T-helper 1 cell treated with Interleukin-12 subunit alpha and Interleukin-12 subunit beta and Interleukin-4 antibody, amounts not matched to agents 30 ng/mL and 1 ng/mL, for 36 hours (primary cell): ENCODE measurements at regions not wholly inside any gene's neighbourhood (a gene's known extent, or its start where the extent isn't known, plus 50 kb on each side); places are given as distances from the start of the nearest gene placed in this dataset.
"Not testable (repeated sequence)": the region's sequence is repeated elsewhere in the genome, so short reads cannot be mapped to it uniquely, and the experiment has no call there.

Source experiments
- intact Hi-C: fragments of 100-400 bp; cut with micrococcal nuclease; formaldehyde crosslinking; loops from one replicate; pipeline ENCODE4 v1.15.1; 2024

DNA sequence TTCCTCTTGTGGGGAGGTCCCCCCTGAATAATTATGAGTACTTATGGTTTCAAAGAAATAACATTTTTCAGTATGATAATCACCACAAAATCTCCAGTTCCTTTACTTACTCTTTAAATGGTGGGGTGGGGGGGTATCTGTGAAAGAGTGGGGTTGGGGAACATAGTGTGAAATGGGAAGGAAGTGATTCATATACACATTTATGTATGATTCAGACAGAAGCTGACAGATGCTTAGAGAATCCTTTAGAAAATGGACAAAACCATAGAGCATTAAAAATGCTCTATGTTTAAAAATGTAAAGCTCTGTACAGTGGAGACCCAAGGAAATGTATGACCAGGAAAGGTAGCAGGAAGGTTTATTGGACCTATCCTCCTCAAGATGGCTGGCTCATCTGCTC lies 267.5 kb upstream of the GRIA1 start:
- intact Hi-C loops: no loop called here

DNA sequence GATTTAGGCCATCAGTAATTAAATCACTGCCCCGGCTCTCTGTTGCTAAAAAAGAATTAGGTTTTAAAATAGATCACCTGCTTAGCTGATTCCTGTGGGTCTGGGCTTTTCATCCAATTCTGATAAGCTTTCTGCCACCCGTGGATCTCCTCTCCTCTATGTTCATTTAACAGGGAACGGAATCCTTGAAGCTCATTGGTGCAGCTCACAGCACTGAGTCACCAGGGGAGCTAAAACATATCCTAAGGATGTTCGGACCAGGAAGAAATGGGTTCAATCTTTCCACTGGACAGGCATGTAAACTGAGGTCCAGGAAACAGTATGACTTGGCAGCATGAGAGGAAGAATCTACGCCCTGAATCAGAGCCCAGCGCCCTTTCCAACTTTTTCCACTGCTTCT lies 267.1 kb upstream of the GRIA1 start:
- intact Hi-C loops: no loop called here

- intact Hi-C loops: no loop called here
Measured at GRCh38 chr5:153224651-153225050, 265.8 kb upstream of the GRIA1 start.

DNA sequence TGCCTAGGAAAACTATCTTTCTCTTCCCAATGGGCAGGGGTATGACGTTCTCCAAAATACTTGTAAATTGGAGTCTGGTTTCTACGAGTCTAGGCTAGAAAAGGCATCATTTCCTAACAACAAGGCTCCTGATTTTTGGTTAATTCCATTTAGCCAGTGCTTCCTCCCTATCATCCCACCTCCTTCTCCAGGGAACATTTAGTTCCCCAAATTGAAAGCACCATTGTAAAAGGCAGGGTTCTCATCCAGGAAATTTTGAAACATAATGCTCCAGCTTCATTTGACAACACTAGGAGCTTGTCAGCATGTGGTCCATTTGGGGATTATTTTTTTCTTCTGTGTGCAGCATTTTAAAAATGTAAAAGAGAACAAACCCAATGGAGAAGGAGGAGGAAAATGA lies 256.5 kb upstream of the GRIA1 start:
- intact Hi-C loops: no loop called here

DNA sequence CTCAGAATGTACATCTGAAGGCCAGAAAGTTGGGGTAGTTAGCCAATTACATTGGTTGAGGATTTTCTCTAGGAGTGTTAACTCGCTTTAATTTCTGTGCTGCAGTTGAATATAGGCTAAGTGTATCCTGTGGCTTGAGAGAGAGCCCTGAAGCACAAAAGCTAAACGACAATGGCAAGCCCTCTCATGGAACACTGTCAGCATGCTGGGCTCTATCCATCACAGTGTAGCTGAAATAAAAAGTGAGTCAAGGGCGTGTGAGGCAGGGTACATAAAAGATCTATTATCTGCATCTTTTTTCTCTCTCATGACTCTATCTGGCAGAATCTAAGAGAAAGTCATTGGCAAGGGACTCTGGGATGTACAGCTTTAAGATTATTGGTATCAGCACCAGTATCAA lies 254.2 kb upstream of the GRIA1 start:
- intact Hi-C loops: no loop called here

- intact Hi-C loops: no loop called here
Measured at GRCh38 chr5:153237671-153238332, 252.7 kb upstream of the GRIA1 start.

GRCh38 chr5:153257381-153257780 lies 233.1 kb upstream of the GRIA1 start:
- intact Hi-C loops: no loop called here

- intact Hi-C loops: no loop called here
Measured at GRCh38 chr5:153258469-153258868, 232.0 kb upstream of the GRIA1 start.

GRCh38 chr5:153267506-153267905 lies 223.0 kb upstream of the GRIA1 start:
- intact Hi-C loops: no loop called here

DNA sequence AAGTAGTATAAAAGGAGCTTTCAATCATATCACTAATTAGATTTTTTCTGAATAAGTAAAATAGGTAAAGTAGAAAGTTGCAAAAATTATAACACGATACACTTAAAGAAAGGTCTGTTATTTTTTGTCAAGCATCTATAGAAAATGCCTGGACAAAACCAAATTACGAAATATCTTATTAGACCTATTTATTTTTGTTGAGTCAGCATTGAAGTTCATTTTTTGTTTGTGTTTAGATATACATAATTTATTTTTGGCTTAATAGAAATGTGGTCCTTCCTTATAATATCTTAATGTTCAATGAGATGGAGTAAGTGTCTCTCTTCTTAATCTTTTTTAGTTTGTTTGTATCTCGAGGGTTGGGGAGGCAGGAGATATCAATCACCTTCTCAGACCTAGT lies 214.8 kb upstream of the GRIA1 start:
- intact Hi-C loops: no loop called here

- intact Hi-C loops: no loop called here
Measured at GRCh38 chr5:153276151-153276550, 214.3 kb upstream of the GRIA1 start.

DNA sequence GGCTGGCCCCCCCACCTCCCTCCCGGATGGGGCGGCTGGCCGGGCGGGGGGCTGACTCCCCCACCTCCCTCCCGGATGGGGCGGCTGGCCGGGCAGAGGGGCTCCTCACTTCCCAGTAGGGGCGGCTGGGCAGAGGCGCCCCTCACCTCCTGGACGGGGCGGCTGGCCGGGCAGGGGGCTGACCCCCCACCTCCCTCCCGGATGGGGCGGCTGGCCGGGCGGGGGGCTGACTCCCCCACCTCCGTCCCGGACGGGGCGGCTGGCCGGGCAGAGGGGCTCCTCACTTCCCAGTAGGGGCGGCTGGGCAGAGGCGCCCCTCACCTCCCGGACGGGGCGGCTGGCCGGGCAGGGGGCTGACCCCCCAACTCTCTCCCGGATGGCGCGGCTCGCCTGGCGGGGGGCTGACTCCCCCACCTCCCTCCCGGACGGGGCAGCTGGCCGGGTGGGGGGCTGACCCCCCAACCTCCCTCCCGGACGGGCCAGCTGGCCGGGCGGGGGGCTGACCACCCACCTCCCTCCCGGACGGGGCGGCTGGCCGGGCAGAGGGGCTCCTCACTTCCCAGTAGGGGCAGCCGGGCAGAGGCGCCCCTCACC lies 194.1 kb upstream of the GRIA1 start:
- intact Hi-C loops: not testable (repeated sequence)

- intact Hi-C loops: no loop called here
Measured at GRCh38 chr5:153299891-153300290, 190.6 kb upstream of the GRIA1 start.

- intact Hi-C loops: no loop called here
Measured at GRCh38 chr5:153308282-153308681, 182.2 kb upstream of the GRIA1 start.

DNA sequence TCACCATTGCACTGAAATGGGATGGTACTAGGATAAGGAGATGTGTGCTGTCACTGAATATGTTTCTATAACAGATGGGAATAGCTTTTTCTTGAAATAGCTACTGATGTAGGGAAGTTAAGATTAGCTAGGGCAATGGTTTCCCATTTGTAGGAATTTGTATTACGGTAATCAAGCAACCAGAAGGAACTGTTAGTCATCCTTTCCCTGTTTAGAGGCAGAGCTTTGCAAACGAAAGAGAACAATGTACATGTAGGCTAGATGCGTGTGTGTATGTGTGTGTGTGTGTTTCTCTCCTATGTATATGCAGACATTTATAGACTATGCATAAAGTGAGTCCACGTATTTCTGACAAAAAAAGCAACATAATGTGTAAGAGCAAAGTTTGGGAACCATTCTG lies 171.9 kb upstream of the GRIA1 start:
- intact Hi-C loops: no loop called here

DNA sequence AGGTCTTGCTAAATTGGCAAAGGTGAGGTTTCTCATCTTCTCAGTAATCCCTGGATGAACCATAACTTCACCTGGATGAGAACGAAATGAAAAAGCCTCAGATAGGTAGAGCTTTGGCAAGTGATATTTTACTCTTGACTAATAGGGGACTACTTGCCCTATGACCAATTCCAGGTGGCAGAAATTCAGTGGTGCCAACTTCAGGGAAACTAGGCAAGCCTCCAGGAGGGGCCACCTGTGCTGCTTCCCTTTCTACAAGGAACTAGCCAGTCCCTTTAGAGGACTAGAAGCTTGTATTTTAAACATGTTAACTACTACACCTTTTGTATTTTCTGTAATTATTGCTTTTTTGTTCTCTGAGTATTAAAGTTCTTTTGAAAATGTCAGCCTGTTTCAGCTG lies 169.0 kb upstream of the GRIA1 start:
- intact Hi-C loops: no loop called here

- intact Hi-C loops: no loop called here
Measured at GRCh38 chr5:153340139-153340538, 150.3 kb upstream of the GRIA1 start.

DNA sequence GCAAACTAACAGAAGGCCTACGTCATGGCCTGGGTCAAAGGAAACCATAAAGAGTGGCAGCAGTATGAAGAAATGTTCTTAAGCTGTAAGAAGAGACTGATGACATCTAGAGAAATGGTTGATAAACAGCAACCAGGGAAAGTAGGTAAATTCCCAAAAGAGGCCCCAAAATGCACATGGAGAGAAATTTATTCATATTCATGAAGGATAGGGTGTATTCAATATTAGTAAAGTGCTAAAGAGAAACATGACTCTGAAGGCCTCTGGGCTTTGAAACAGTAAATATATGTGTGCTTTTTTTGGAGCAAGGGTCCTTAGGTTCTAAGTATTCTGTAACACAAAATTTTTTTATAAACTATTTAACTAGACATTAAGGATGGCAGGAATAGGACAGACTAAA lies 149.7 kb upstream of the GRIA1 start:
- intact Hi-C loops: no loop called here

DNA sequence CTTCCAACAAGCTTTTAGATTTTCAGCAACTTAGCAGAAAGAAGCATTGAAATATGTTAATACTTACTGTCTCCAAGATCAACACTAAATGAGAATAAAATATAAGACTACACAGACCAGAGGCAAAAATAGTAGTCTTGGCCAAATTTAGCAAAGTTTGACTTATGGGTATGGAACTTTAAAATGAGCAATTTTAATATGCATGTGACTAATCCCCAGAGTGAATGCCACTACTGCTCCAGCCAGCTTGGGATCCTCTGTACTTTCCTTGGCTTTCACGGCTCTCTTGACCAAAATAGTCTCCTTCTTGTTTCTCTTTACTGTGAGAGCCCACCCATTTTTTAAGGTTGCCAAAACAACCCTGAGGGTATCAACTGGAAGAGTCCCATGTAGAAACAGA lies 148.0 kb upstream of the GRIA1 start:
- intact Hi-C loops: no loop called here

- intact Hi-C loops: no loop called here
Measured at GRCh38 chr5:153347611-153348010, 142.9 kb upstream of the GRIA1 start.

GRCh38 chr5:153350175-153350883 lies 140.1 kb upstream of the GRIA1 start:
- intact Hi-C loops: loop anchor here (10.0 kb wide), 1 partner anchor 1094 kb away; the partner anchor contains the start of gene SAP30L

GRCh38 chr5:153352685-153353219 lies 137.7 kb upstream of the GRIA1 start:
- intact Hi-C loops: loop anchor here (10.0 kb wide), 1 partner anchor 1092 kb away; the partner anchor contains the start of gene SAP30L
